ENCODE measurements at regions not wholly inside any gene's neighbourhood (a gene's known extent, or its start where the extent isn't known, plus 50 kb on each side); places are given as distances from the start of the nearest gene placed in this dataset. TPM values are rescaled to one million over a fixed set of nuclear protein-coding genes. Genes with fewer than 3 reads are reported as not detected.
"Not testable (repeated sequence)": the region's sequence is repeated elsewhere in the genome, so short reads cannot be mapped to it uniquely, and the experiment has no call there.

GRCh38 chr4:174394915-174395314 is 111.2 kb downstream of the CEP44 start:
- H3K4me1 Mint-ChIP-seq (ENCODE audit: low read depth): no peaks in the 10 kb centered on the region
- H3K27ac Mint-ChIP-seq: no peak overlapping the region
- ChIA-PET POLR2A (no interaction called here), CTCF (no interaction called here)
- H3K27me3 Mint-ChIP-seq: peaks cover 3% of the 10 kb centered on the region
- intact Hi-C loops (cut with micrococcal nuclease): no loop called here
- no peak overlapping the region for H3K4me3 Mint-ChIP-seq
- DNase-seq: no peak
- H3K9me3 Mint-ChIP-seq: no peaks in the 10 kb centered on the region
- no peaks in the 10 kb centered on the region for H3K36me3 Mint-ChIP-seq

- intact Hi-C loops (cut with micrococcal nuclease): no loop called here
- DNase-seq: no peak
- POLR2A ChIA-PET: no interaction called here
- CTCF ChIA-PET: no interaction called here
- Mint-ChIP-seq H3K27me3 (no peaks in the 10 kb centered on the region), H3K36me3 (no peaks in the 10 kb centered on the region), H3K4me3 (no peak overlapping the region), H3K4me1 (ENCODE audit: low read depth) (no peaks in the 10 kb centered on the region), H3K9me3 (no peaks in the 10 kb centered on the region), H3K27ac (no peak overlapping the region)
These were observed 105.7 kb downstream of the CEP44 start for GRCh38 chr4:174389439-174389838.

GRCh38 chr4:174388461-174389145 is 104.9 kb downstream of the CEP44 start:
- H3K4me3 Mint-ChIP-seq: no peak overlapping the region
- H3K27me3 Mint-ChIP-seq: peaks cover 1% of the 10 kb centered on the region
- ChIA-PET CTCF (no interaction called here), POLR2A (no interaction called here)
- H3K27ac Mint-ChIP-seq: no peak overlapping the region
- H3K4me1 Mint-ChIP-seq (ENCODE audit: low read depth): no peaks in the 10 kb centered on the region
- H3K36me3 Mint-ChIP-seq: no peaks in the 10 kb centered on the region
- intact Hi-C loops (cut with micrococcal nuclease): no loop called here
- no peaks in the 10 kb centered on the region for H3K9me3 Mint-ChIP-seq
- no peak for DNase-seq

- intact Hi-C loops (cut with micrococcal nuclease): no loop called here
- POLR2A ChIA-PET: no interaction called here
- H3K9me3 Mint-ChIP-seq: no peaks in the 10 kb centered on the region
These were observed 104.0 kb downstream of the CEP44 start for GRCh38 chr4:174387721-174388120.

GRCh38 chr4:174387143-174387542 is 103.4 kb downstream of the CEP44 start:
- CTCF ChIA-PET: interaction anchor here (0.6 kb wide), 1 partner anchor 13 kb away, joined by 3 read pairs; no protein-coding TSS in a partner anchor
- Mint-ChIP-seq H3K36me3 (no peaks in the 10 kb centered on the region), H3K4me3 (no peak overlapping the region), H3K27me3 (peaks cover 1% of the 10 kb centered on the region), H3K27ac (no peak overlapping the region), H3K9me3 (no peaks in the 10 kb centered on the region), H3K4me1 (ENCODE audit: low read depth) (no peaks in the 10 kb centered on the region)
- DNase-seq: no peak
- POLR2A ChIA-PET: no interaction called here
- intact Hi-C loops (cut with micrococcal nuclease): no loop called here

More at GRCh38 chr4:174387721-174388120, 104.0 kb downstream of the CEP44 start:
- H3K27ac Mint-ChIP-seq: no peak overlapping the region
- no peaks in the 10 kb centered on the region for H3K4me1 Mint-ChIP-seq (ENCODE audit: low read depth)
- H3K27me3 Mint-ChIP-seq: peaks cover 1% of the 10 kb centered on the region
- CTCF ChIA-PET: no interaction called here
- H3K36me3 Mint-ChIP-seq: no peaks in the 10 kb centered on the region
- H3K4me3 Mint-ChIP-seq: no peak overlapping the region
- DNase-seq: no peak

DNA sequence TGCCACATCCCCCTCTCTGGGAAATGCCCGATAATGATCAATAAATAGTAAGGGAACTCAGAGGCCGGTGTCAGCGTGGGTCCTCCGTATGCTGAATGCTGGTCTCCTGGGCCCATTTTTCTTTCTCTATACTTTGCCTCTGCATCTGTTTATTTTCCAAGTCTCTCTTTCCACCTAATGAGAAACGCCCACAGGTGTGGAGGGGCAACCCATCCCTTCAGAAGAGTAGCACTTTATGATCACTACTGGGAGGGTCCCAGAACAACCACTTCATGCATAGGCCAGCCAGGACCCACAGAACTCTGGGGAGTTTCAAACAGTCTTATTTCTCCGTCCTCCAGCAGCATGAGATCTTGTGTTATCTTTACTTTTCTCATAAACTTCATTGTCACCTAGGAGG is 100.1 kb downstream of the CEP44 start:
- no peaks in the 10 kb centered on the region for H3K4me1 Mint-ChIP-seq (ENCODE audit: low read depth)
- intact Hi-C loops (cut with micrococcal nuclease): no loop called here

GRCh38 chr4:174382938-174383605 is 99.4 kb downstream of the CEP44 start:
- H3K27me3 Mint-ChIP-seq; POLR2A ChIA-PET; DNase-seq; H3K4me3 Mint-ChIP-seq; H3K4me1 Mint-ChIP-seq (ENCODE audit: low read depth); H3K36me3 Mint-ChIP-seq; CTCF ChIA-PET; H3K9me3 Mint-ChIP-seq; H3K27ac Mint-ChIP-seq; intact Hi-C loops (cut with micrococcal nuclease): not testable (repeated sequence)

More for the DNA sequence above, 100.1 kb downstream of the CEP44 start:
- CTCF ChIA-PET: no interaction called here
- Mint-ChIP-seq H3K27me3 (peaks cover 5% of the 10 kb centered on the region), H3K36me3 (no peaks in the 10 kb centered on the region), H3K27ac (no peak overlapping the region), H3K4me3 (no peak overlapping the region), H3K9me3 (no peaks in the 10 kb centered on the region)
- POLR2A ChIA-PET: no interaction called here
- DNase-seq: no peak

Small RNA genes in the stretch of these regions (microRNA-seq; reads per million reads assigned to microRNA genes)
- not detected for gene MIR4276 (ENCODE audit: borderline microRNAs expressed, borderline number of aligned reads, borderline replicate concordance)

Data from activated CD4-positive, alpha-beta memory T cell treated with anti-CD3 and anti-CD28 coated beads for 36 hours (primary cell).